IgD-negative memory B cell (primary cell): ENCODE measurements at regions not wholly inside any gene's neighbourhood (a gene's known extent, or its start where the extent isn't known, plus 50 kb on each side); places are given as distances from the start of the nearest gene placed in this dataset.
"Not testable (repeated sequence)": the region's sequence is repeated elsewhere in the genome, so short reads cannot be mapped to it uniquely, and the experiment has no call there.

Experiments used
- H3K27ac Mint-ChIP-seq, 3 donors: one replicate each; pipeline ENCODE4 v1.8.0; 2020 to 2022; ENCODE audit warnings: mild to moderate bottlenecking in 3 of 3, mixed read lengths in 3 of 3, moderate library complexity in 1 of 3
- H3K27me3 Mint-ChIP-seq: one replicate; pipeline ENCODE4 v1.8.0; 2021; ENCODE audit warnings: mixed read lengths
- H3K36me3 Mint-ChIP-seq: one replicate; pipeline ENCODE4 v1.8.0; 2020; ENCODE audit warnings: mild to moderate bottlenecking, mixed read lengths
- H3K4me1 Mint-ChIP-seq, 3 donors: one replicate each; pipeline ENCODE4 v1.8.0; 2020 to 2022; ENCODE audit warnings: mixed read lengths in 3 of 3, mild to moderate bottlenecking in 1 of 3
- H3K4me3 Mint-ChIP-seq, 4 donors: one replicate each; pipeline ENCODE4 v1.8.0; 2020 to 2022; ENCODE audit warnings: mild to moderate bottlenecking in 4 of 4, mixed read lengths in 4 of 4, moderate library complexity in 3 of 4
- H3K9me3 Mint-ChIP-seq, 3 donors: one replicate each; pipeline ENCODE4 v1.8.0; 2020 to 2021; ENCODE audit warnings: mixed read lengths in 3 of 3, mild to moderate bottlenecking in 1 of 3

- H3K27ac Mint-ChIP-seq = no peak overlapping the region
- no peaks in the 10 kb centered on the region for H3K4me1 Mint-ChIP-seq
- peaks cover 3 to 8% (median 6%) of the 10 kb centered on the region in 3 donors for H3K9me3 Mint-ChIP-seq
- H3K4me3 Mint-ChIP-seq = no peak overlapping the region
- H3K27me3 Mint-ChIP-seq = no peaks in the 10 kb centered on the region
- no peaks in the 10 kb centered on the region for H3K36me3 Mint-ChIP-seq
Observed at GRCh38 chr3:95226437-95226836, 1163.6 kb downstream of the NSUN3 start.

GRCh38 chr3:95227092-95227491, 1164.2 kb downstream of the NSUN3 start:
- Mint-ChIP-seq H3K4me1 (no peaks in the 10 kb centered on the region), H3K27me3 (no peaks in the 10 kb centered on the region), H3K27ac (no peak overlapping the region), H3K36me3 (no peaks in the 10 kb centered on the region), H3K9me3 (peaks cover 3 to 8% (median 6%) of the 10 kb centered on the region in 3 donors), H3K4me3 (no peak overlapping the region)

GRCh38 chr3:95228416-95228815, 1165.6 kb downstream of the NSUN3 start:
- no peaks in the 10 kb centered on the region for H3K36me3 Mint-ChIP-seq
- no peak overlapping the region for H3K4me3 Mint-ChIP-seq
- no peaks in the 10 kb centered on the region for H3K27me3 Mint-ChIP-seq
- H3K27ac Mint-ChIP-seq = no peak overlapping the region
- H3K9me3 Mint-ChIP-seq = peaks cover 3 to 15% (median 6%) of the 10 kb centered on the region in 3 donors
- no peaks in the 10 kb centered on the region for H3K4me1 Mint-ChIP-seq

- Mint-ChIP-seq H3K27ac (no peak overlapping the region), H3K27me3 (no peaks in the 10 kb centered on the region), H3K4me3 (no peak overlapping the region), H3K9me3 (peaks cover 0 to 20% (median 2%) of the 10 kb centered on the region in 3 donors), H3K4me1 (no peaks in the 10 kb centered on the region), H3K36me3 (no peaks in the 10 kb centered on the region)
Observed at GRCh38 chr3:95235916-95236315, 1173.1 kb downstream of the NSUN3 start.

- no peaks in the 10 kb centered on the region for H3K36me3 Mint-ChIP-seq
- no peaks in the 10 kb centered on the region for H3K4me1 Mint-ChIP-seq
- no peak overlapping the region for H3K4me3 Mint-ChIP-seq
- no peaks in the 10 kb centered on the region for H3K27me3 Mint-ChIP-seq
- peaks cover 2 to 17% (median 3%) of the 10 kb centered on the region in 3 donors for H3K9me3 Mint-ChIP-seq
- H3K27ac Mint-ChIP-seq = no peak overlapping the region
Observed at GRCh38 chr3:95237783-95238182, 1174.9 kb downstream of the NSUN3 start.

- H3K9me3 Mint-ChIP-seq = peaks cover 2 to 10% (median 3%) of the 10 kb centered on the region in 3 donors
- no peaks in the 10 kb centered on the region for H3K27me3 Mint-ChIP-seq
- no peak overlapping the region for H3K27ac Mint-ChIP-seq
- H3K36me3 Mint-ChIP-seq = no peaks in the 10 kb centered on the region
- no peak overlapping the region for H3K4me3 Mint-ChIP-seq
- H3K4me1 Mint-ChIP-seq = no peaks in the 10 kb centered on the region
Observed at GRCh38 chr3:95240395-95240794, 1177.5 kb downstream of the NSUN3 start.

GRCh38 chr3:95241256-95241655, 1178.4 kb downstream of the NSUN3 start:
- peaks cover 0 to 14% (median 6%) of the 10 kb centered on the region in 3 donors for H3K9me3 Mint-ChIP-seq
- not testable (repeated sequence) for H3K27ac Mint-ChIP-seq, H3K27me3 Mint-ChIP-seq

GRCh38 chr3:95246413-95246812, 1183.6 kb downstream of the NSUN3 start:
- Mint-ChIP-seq H3K27ac (no peak overlapping the region), H3K4me1 (no peaks in the 10 kb centered on the region), H3K4me3 (no peak overlapping the region), H3K27me3 (no peaks in the 10 kb centered on the region), H3K9me3 (peaks cover 0 to 10% (median 4%) of the 10 kb centered on the region in 3 donors), H3K36me3 (no peaks in the 10 kb centered on the region)

More at GRCh38 chr3:95241256-95241655, 1178.4 kb downstream of the NSUN3 start:
- H3K4me1 Mint-ChIP-seq, H3K36me3 Mint-ChIP-seq, H3K4me3 Mint-ChIP-seq: not testable (repeated sequence)

- Mint-ChIP-seq H3K27ac (no peak overlapping the region), H3K36me3 (no peaks in the 10 kb centered on the region), H3K27me3 (no peaks in the 10 kb centered on the region), H3K4me3 (no peak overlapping the region), H3K4me1 (no peaks in the 10 kb centered on the region), H3K9me3 (peaks cover 2 to 16% (median 3%) of the 10 kb centered on the region in 3 donors)
Observed at GRCh38 chr3:95254061-95254460, 1191.2 kb downstream of the NSUN3 start.

- Mint-ChIP-seq H3K9me3 (peaks cover 2 to 18% (median 3%) of the 10 kb centered on the region in 3 donors), H3K27ac (no peak overlapping the region), H3K36me3 (no peaks in the 10 kb centered on the region), H3K4me3 (no peak overlapping the region), H3K4me1 (no peaks in the 10 kb centered on the region), H3K27me3 (no peaks in the 10 kb centered on the region)
Observed at GRCh38 chr3:95254758-95255157, 1191.9 kb downstream of the NSUN3 start.

GRCh38 chr3:95265129-95265528, 1202.3 kb downstream of the NSUN3 start:
- H3K27me3 Mint-ChIP-seq = no peaks in the 10 kb centered on the region
- H3K27ac Mint-ChIP-seq = no peak overlapping the region
- no peak overlapping the region for H3K4me3 Mint-ChIP-seq
- no peaks in the 10 kb centered on the region for H3K36me3 Mint-ChIP-seq
- peaks cover 4 to 10% (median 5%) of the 10 kb centered on the region in 3 donors for H3K9me3 Mint-ChIP-seq
- no peaks in the 10 kb centered on the region for H3K4me1 Mint-ChIP-seq

GRCh38 chr3:95271395-95271794, 1208.5 kb downstream of the NSUN3 start:
- Mint-ChIP-seq H3K4me3 (no peak overlapping the region), H3K4me1 (no peaks in the 10 kb centered on the region), H3K36me3 (no peaks in the 10 kb centered on the region)

GRCh38 chr3:95272166-95272565, 1209.3 kb downstream of the NSUN3 start:
- H3K27ac Mint-ChIP-seq = no peak overlapping the region
- no peaks in the 10 kb centered on the region for H3K36me3 Mint-ChIP-seq
- no peak overlapping the region for H3K4me3 Mint-ChIP-seq
- H3K4me1 Mint-ChIP-seq = no peaks in the 10 kb centered on the region
- H3K9me3 Mint-ChIP-seq = peaks cover 3 to 5% (median 4%) of the 10 kb centered on the region in 3 donors
- H3K27me3 Mint-ChIP-seq = no peaks in the 10 kb centered on the region

More at GRCh38 chr3:95271395-95271794, 1208.5 kb downstream of the NSUN3 start:
- H3K9me3 Mint-ChIP-seq = peaks cover 3 to 5% (median 4%) of the 10 kb centered on the region in 3 donors
- H3K27me3 Mint-ChIP-seq = no peaks in the 10 kb centered on the region
- H3K27ac Mint-ChIP-seq = no peak overlapping the region

- Mint-ChIP-seq H3K4me3 (no peak overlapping the region), H3K36me3 (no peaks in the 10 kb centered on the region), H3K27me3 (no peaks in the 10 kb centered on the region), H3K9me3 (peaks cover 3 to 5% (median 4%) of the 10 kb centered on the region in 3 donors), H3K4me1 (no peaks in the 10 kb centered on the region), H3K27ac (no peak overlapping the region)
Observed at GRCh38 chr3:95272781-95273180, 1209.9 kb downstream of the NSUN3 start.

- Mint-ChIP-seq H3K27ac (no peak overlapping the region), H3K36me3 (no peaks in the 10 kb centered on the region), H3K4me1 (no peaks in the 10 kb centered on the region), H3K9me3 (peaks cover 0 to 3% (median 3%) of the 10 kb centered on the region in 3 donors), H3K4me3 (no peak overlapping the region), H3K27me3 (no peaks in the 10 kb centered on the region)
Observed at GRCh38 chr3:95277613-95278012, 1214.8 kb downstream of the NSUN3 start.

- Mint-ChIP-seq H3K9me3 (peaks cover 0 to 3% (median 0%) of the 10 kb centered on the region in 3 donors), H3K4me1 (no peaks in the 10 kb centered on the region), H3K27me3 (no peaks in the 10 kb centered on the region), H3K36me3 (no peaks in the 10 kb centered on the region), H3K27ac (no peak overlapping the region), H3K4me3 (no peak overlapping the region)
Observed at GRCh38 chr3:95280711-95281352, 1218.0 kb downstream of the NSUN3 start.
